Neural progenitor cell (in vitro differentiated cells): ENCODE measurements at regions not wholly inside any gene's neighbourhood (a gene's known extent, or its start where the extent isn't known, plus 50 kb on each side); places are given as distances from the start of the nearest gene placed in this dataset.

Source experiments
- DNase-seq: peaks from one replicate; pipeline ENCODE4 v3.0.0-alpha.2; 2016; ENCODE audit warnings: low spot score
- H2AFZ ChIP-seq: fragments of 200-600 bp; sonication (generic); replicated peaks from 2 replicates; pipeline ENCODE4 v1.6.1; 2016; ENCODE audit warnings: antibody characterized with exemption
- H3F3A ChIP-seq: fragments of 200-600 bp; sonication (generic); 2 replicates; pipeline ENCODE4 v1.6.1; 2016; ENCODE audit warnings: antibody characterized with exemption, low read depth
- H3K27ac ChIP-seq: fragments of 200-600 bp; sonication (generic); 2 replicates; pipeline ENCODE4 v1.5.1; 2016; ENCODE audit warnings: mild to moderate bottlenecking
- H3K27me3 ChIP-seq: fragments of 200-600 bp; sonication (generic); 2 replicates; pipeline ENCODE4 v1.6.1; 2016; ENCODE audit warnings: mild to moderate bottlenecking, moderate library complexity
- H3K36me3 ChIP-seq: fragments of 200-600 bp; sonication (generic); 2 replicates; pipeline ENCODE4 v1.5.1; 2016
- H3K4me1 ChIP-seq: fragments of 200-600 bp; sonication (generic); 2 replicates; pipeline ENCODE4 v1.6.1; 2016; ENCODE audit warnings: mixed run types
- H3K4me2 ChIP-seq: fragments of 200-600 bp; sonication (generic); 2 replicates; pipeline ENCODE4 v1.6.1; 2016
- H3K4me3 ChIP-seq: fragments of 200-600 bp; sonication (generic); 2 replicates; pipeline ENCODE4 v1.5.1; 2016
- H3K79me2 ChIP-seq: fragments of 200-600 bp; sonication (generic); 2 replicates; pipeline ENCODE4 v1.6.1; 2016; ENCODE audit warnings: low read depth
- H3K9ac ChIP-seq: fragments of 200-600 bp; sonication (generic); 2 replicates; pipeline ENCODE4 v1.6.1; 2016
- H3K9me3 ChIP-seq: fragments of 200-600 bp; sonication (generic); 2 replicates; pipeline ENCODE4 v1.5.1; 2016; ENCODE audit warnings: low read depth
- H4K20me1 ChIP-seq: fragments of 200-600 bp; sonication (generic); 2 replicates; pipeline ENCODE4 v1.6.1; 2016; ENCODE audit warnings: low read depth
- H3K27ac Mint-ChIP-seq: 3 replicates; pipeline ENCODE4 v1.8.0; 2021; ENCODE audit warnings: mixed read lengths
- H3K27me3 Mint-ChIP-seq: 2 replicates; pipeline ENCODE4 v1.8.0; 2022; ENCODE audit warnings: low read depth, mild to moderate bottlenecking, inconsistent platforms, moderate library complexity, mixed read lengths; ENCODE audit not compliant: insufficient read depth
- H3K36me3 Mint-ChIP-seq: 3 replicates; pipeline ENCODE4 v1.8.0; 2021; ENCODE audit warnings: mixed read lengths
- H3K4me1 Mint-ChIP-seq: 3 replicates; pipeline ENCODE4 v1.8.0; 2021; ENCODE audit warnings: mixed read lengths
- H3K4me3 Mint-ChIP-seq: 3 replicates; pipeline ENCODE4 v1.8.0; 2021; ENCODE audit warnings: mild to moderate bottlenecking, moderate library complexity, mixed read lengths
- H3K9me3 Mint-ChIP-seq: 3 replicates; pipeline ENCODE4 v1.8.0; 2020; ENCODE audit warnings: mixed read lengths
- EZH2 ChIP-seq: fragments of 200-600 bp; sonication (generic); IDR thresholded peaks from 2 replicates; pipeline ENCODE4 v1.6.1; 2017; ENCODE audit warnings: antibody characterized with exemption, mild to moderate bottlenecking, moderate library complexity
- EZH2phosphoT487 ChIP-seq: fragments of 200-600 bp; sonication (generic); IDR thresholded peaks from 2 replicates; pipeline ENCODE4 v1.6.1; 2017; ENCODE audit warnings: antibody characterized with exemption
- TF ChIP-seq, protein P1 (sequence below): fragments of 200-600 bp; sonication (generic); IDR thresholded peaks from 2 replicates; pipeline ENCODE4 v1.5.1; 2017; ENCODE audit warnings: antibody characterized with exemption, mild to moderate bottlenecking

DNA sequence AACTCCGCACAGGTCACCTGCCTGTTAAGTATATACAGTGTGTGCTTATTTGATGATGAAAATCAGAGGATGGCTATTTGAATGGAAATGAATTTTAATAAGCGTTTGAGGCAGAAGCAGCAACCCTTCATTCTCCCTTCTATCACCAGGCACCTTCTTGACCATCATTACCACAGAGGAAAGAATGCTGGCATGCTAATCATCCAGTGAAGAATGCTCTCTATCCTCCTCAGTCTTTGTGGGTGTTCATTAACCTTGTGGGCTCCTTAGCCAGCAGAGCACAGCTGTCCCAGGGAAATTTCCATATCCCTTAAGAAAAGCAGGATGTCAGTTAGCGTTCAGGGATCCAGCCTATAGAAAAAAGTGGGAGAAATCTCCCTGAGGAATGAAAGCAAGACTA lies 428.0 kb upstream of the CAMK1G start:
- Mint-ChIP-seq H3K27me3 (no peaks in the 10 kb centered on the region), H3K4me1 (peaks cover 27% of the 10 kb centered on the region), H3K4me3 (no peak overlapping the region), H3K9me3 (no peaks in the 10 kb centered on the region), H3K27ac (no peak overlapping the region), H3K36me3 (no peaks in the 10 kb centered on the region)
- H3K4me2 ChIP-seq = peak overlapping the region; percentile 55
- no peak overlapping the region for H2AFZ ChIP-seq
- peak overlapping the region; percentile 74 for H3K27ac ChIP-seq
- no peak overlapping the region for H3K9ac ChIP-seq
- no peaks in the 10 kb centered on the region for H3K36me3 ChIP-seq
- no peaks in the 10 kb centered on the region for H4K20me1 ChIP-seq
- H3F3A ChIP-seq = peaks cover 8% of the 10 kb centered on the region
- TF ChIP-seq EZH2phosphoT487 (no peak), EZH2 (no peak)
- TF ChIP-seq, protein P1, sequence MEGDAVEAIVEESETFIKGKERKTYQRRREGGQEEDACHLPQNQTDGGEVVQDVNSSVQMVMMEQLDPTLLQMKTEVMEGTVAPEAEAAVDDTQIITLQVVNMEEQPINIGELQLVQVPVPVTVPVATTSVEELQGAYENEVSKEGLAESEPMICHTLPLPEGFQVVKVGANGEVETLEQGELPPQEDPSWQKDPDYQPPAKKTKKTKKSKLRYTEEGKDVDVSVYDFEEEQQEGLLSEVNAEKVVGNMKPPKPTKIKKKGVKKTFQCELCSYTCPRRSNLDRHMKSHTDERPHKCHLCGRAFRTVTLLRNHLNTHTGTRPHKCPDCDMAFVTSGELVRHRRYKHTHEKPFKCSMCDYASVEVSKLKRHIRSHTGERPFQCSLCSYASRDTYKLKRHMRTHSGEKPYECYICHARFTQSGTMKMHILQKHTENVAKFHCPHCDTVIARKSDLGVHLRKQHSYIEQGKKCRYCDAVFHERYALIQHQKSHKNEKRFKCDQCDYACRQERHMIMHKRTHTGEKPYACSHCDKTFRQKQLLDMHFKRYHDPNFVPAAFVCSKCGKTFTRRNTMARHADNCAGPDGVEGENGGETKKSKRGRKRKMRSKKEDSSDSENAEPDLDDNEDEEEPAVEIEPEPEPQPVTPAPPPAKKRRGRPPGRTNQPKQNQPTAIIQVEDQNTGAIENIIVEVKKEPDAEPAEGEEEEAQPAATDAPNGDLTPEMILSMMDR = no peak
- H3K9me3 ChIP-seq = no peaks in the 10 kb centered on the region
- H3K79me2 ChIP-seq = no peaks in the 10 kb centered on the region
- DNase-seq = peak; percentile 77
- peaks cover 36% of the 10 kb centered on the region for H3K4me1 ChIP-seq
- H3K27me3 ChIP-seq = no peaks in the 10 kb centered on the region
- no peak overlapping the region for H3K4me3 ChIP-seq

DNA sequence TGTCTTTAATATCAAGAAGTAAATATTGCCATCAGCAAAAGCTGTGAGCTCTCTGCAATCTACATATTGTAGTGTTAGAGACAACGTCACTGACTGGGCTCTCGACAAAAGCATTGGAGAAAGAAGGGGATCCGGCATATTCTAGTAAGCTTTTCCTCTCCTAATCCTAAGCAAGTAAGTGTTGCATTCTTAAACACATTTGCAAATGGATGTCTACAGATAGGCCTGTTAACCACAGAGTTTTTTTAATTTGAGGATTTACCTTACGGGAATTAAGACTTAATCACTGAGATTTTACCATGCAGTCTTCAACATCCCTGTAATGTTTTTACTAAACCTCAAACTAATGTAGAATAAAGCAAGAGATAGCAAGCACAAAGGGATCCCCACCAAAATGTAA lies 426.5 kb upstream of the CAMK1G start:
- H3K9me3 Mint-ChIP-seq = no peaks in the 10 kb centered on the region
- no peak overlapping the region for H3K27ac ChIP-seq
- DNase-seq = no peak
- H3K4me3 Mint-ChIP-seq = no peak overlapping the region
- H3F3A ChIP-seq = peaks cover 8% of the 10 kb centered on the region
- no peaks in the 10 kb centered on the region for H4K20me1 ChIP-seq
- H3K4me1 ChIP-seq = peaks cover 36% of the 10 kb centered on the region
- peak overlapping the region; percentile 16 for H3K4me2 ChIP-seq
- no peaks in the 10 kb centered on the region for H3K79me2 ChIP-seq
- no peak for TF ChIP-seq EZH2
- TF ChIP-seq EZH2phosphoT487 = no peak
- TF ChIP-seq, protein P1 = no peak
- H3K9ac ChIP-seq = no peak overlapping the region
- no peaks in the 10 kb centered on the region for H3K9me3 ChIP-seq
- H2AFZ ChIP-seq = no peak overlapping the region
- H3K36me3 ChIP-seq = no peaks in the 10 kb centered on the region
- H3K27me3 Mint-ChIP-seq = no peaks in the 10 kb centered on the region
- H3K4me3 ChIP-seq = no peak overlapping the region
- H3K4me1 Mint-ChIP-seq = peaks cover 27% of the 10 kb centered on the region
- H3K27ac Mint-ChIP-seq = no peak overlapping the region
- no peaks in the 10 kb centered on the region for H3K27me3 ChIP-seq
- H3K36me3 Mint-ChIP-seq = no peaks in the 10 kb centered on the region

DNA sequence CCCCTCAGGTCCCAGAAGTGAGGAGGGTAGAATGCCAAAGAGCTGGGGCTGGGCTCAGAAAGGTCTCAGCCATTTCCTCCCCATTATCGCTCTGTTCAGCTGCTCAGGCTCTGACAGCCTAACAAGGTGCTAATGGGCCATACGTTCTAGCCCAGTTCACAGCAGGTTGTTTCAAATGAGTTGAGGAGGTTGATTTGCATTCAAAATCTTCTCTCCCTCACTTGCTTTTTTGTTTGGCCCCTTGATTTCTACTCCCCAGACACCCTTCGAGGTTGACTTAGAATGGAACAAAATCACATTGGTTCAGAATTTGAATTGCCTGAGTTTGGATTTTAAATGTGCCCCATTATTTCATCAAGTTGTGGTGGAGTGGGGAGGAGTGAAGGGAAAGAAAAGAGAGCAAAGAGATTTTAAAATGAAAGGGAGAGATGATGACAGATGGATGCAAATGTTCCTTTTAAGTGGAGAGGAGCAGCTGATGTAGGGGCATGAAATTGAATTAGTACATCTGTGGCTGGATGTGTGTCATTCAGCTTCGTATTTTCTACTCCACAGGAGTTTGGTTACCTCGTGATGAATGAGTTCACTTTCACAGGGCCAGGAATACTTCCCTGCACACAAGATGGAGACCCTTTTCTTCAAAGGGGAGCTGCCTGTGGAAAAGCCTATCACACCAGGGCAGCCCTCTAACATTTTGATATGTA lies 425.8 kb upstream of the CAMK1G start:
- no peaks in the 10 kb centered on the region for H4K20me1 ChIP-seq
- H3K79me2 ChIP-seq = no peaks in the 10 kb centered on the region
- H2AFZ ChIP-seq = no peak overlapping the region
- peak overlapping the region; percentile 16 for H3K4me2 ChIP-seq
- H3K4me1 ChIP-seq = peaks cover 36% of the 10 kb centered on the region
- Mint-ChIP-seq H3K9me3 (no peaks in the 10 kb centered on the region), H3K4me1 (peaks cover 27% of the 10 kb centered on the region), H3K27me3 (no peaks in the 10 kb centered on the region), H3K27ac (no peak overlapping the region), H3K4me3 (no peak overlapping the region), H3K36me3 (no peaks in the 10 kb centered on the region)
- peaks cover 8% of the 10 kb centered on the region for H3F3A ChIP-seq
- H3K4me3 ChIP-seq = no peak overlapping the region
- no peak overlapping the region for H3K9ac ChIP-seq
- H3K36me3 ChIP-seq = no peaks in the 10 kb centered on the region
- no peaks in the 10 kb centered on the region for H3K27me3 ChIP-seq
- no peaks in the 10 kb centered on the region for H3K9me3 ChIP-seq
- no peak for TF ChIP-seq EZH2
- no peak for TF ChIP-seq EZH2phosphoT487
- TF ChIP-seq, protein P1 = no peak
- H3K27ac ChIP-seq = no peak overlapping the region
- DNase-seq = no peak
